ENCODE measurements at regions not wholly inside any gene's neighbourhood (a gene's known extent, or its start where the extent isn't known, plus 50 kb on each side); places are given as distances from the start of the nearest gene placed in this dataset.

GRCh38 chrX:77061022-77061421, 386.2 kb upstream of the FGF16 start:
- Histone ChIP-seq H3K9ac (ENCODE audit: insufficient read depth, low read depth, low read length) (no peak overlapping the region), H3K4me3 (replicated peaks in 1 of 3; ENCODE audit: insufficient read depth in 1 of 3, low read depth in 2 of 3, low read length in 3 of 3) (no peak overlapping the region), H3K27ac (ENCODE audit: extremely low read length, insufficient read depth, low read length) (no peak overlapping the region), H3K4me1 (ENCODE audit: insufficient read depth, low read length) (no peaks in the 10 kb centered on the region), H3K36me3 (replicated peaks in 1 of 2; ENCODE audit: control insufficient read depth in 1 of 2, insufficient read depth in 2 of 2, low read length in 2 of 2) (no peaks in the 10 kb centered on the region), H3K27me3 (ENCODE audit: control insufficient read depth in 1 of 2, insufficient read depth in 2 of 2, low read length in 2 of 2) (no peaks in the 10 kb centered on the region), H3K79me2 (ENCODE audit: insufficient read depth, low read length) (no peaks in the 10 kb centered on the region), H2AFZ (ENCODE audit: low read length) (no peak overlapping the region), H4K20me1 (ENCODE audit: insufficient read depth, low read length) (no peaks in the 10 kb centered on the region), H3K4me2 (ENCODE audit: low read depth, low read length) (no peak overlapping the region), H3K9me3 (ENCODE audit: low read length) (no peaks in the 10 kb centered on the region)
- in situ Hi-C loops (cut with HindIII; ENCODE audit: extremely low pct_ligation_motif_present, low pct_unique_long_range_greater_than_20kb): no loop called here
- FAIRE-seq (no peak), ATAC-seq (no peak), DNase-seq (ENCODE audit: low spot score) (no peak)
- BruUV-seq (replicated peaks): no TSS peak
- CTCF ChIA-PET (ENCODE audit: low intra/inter-chr PET ratio, low total read pairs): no interaction called here
- TF ChIP-seq HDAC1 (CRISPR knock-in tag; IDR thresholded peaks at IDR 0.05): no peak
- TF ChIP-seq NFRKB (IDR thresholded peaks at IDR 0.05): no peak
- no peak for TF ChIP-seq PITX1 (CRISPR knock-in tag; IDR thresholded peaks at IDR 0.05)
- no peak for TF ChIP-seq ZNF264 (CRISPR knock-in tag; IDR thresholded peaks at IDR 0.05)
- no peak for TF ChIP-seq HES4 (CRISPR knock-in tag; IDR thresholded peaks at IDR 0.05; ENCODE audit: borderline replicate concordance)
- no peak for TF ChIP-seq ZNF44 (CRISPR knock-in tag; IDR thresholded peaks at IDR 0.05)
- TF ChIP-seq ATF3 (CRISPR knock-in tag; IDR thresholded peaks at IDR 0.05): no peak
- no peak for TF ChIP-seq REXO4 (CRISPR knock-in tag; IDR thresholded peaks at IDR 0.05; ENCODE audit: borderline replicate concordance)
- TF ChIP-seq ZIK1 (CRISPR knock-in tag; IDR thresholded peaks at IDR 0.05; ENCODE audit: borderline replicate concordance, low read depth): no peak
- no peak for TF ChIP-seq KDM1A (CRISPR knock-in tag; IDR thresholded peaks at IDR 0.05)
- TF ChIP-seq TRAFD1 (CRISPR knock-in tag; IDR thresholded peaks at IDR 0.05; ENCODE audit: borderline replicate concordance): no peak
- TF ChIP-seq ZBTB49 (CRISPR knock-in tag; IDR thresholded peaks at IDR 0.05; ENCODE audit: borderline replicate concordance): no peak
- intact Hi-C loops (cut with micrococcal nuclease; ENCODE audit: unreplicated experiment): no loop called here
- POLR2A ChIA-PET: no interaction called here
